ENCODE measurements at regions not wholly inside any gene's neighbourhood (a gene's known extent, or its start where the extent isn't known, plus 50 kb on each side); places are given as distances from the start of the nearest gene placed in this dataset.

DNA sequence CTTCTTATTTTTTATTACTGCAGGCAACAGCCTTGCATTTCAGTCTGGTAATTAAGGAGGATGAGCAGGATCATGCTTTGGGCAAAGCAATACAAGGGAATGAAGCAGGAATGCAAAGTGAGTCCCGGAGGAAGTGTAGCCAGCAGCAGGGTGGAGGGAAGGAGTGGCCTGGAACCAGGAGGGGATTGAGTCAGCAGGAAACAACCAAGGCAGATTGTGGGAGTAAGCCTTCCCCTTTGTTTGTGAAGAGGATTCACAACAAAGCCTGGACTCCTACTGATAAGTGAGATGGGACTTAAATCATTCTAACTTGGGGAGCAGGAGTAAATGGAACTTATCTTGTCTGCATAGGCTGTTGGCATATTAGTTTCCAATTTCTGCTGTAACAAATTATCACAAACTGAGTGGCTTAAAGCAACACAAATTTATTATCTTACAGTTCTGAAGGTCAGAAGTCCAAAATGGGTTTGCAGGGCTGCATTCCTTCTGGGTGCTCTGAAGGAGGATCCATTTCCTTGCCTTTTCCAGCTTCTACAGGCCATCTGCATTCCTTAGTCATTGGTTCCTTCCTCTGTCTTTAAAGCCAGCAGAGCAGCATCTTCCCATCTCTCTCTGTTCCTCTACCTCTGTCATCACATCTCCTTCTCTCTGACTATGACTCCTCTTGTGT lies 93.2 kb upstream of the AP1S2 start:
- DNase-seq (ENCODE audit: low read depth), result no peak
- no peak for TF ChIP-seq CTCF (IDR thresholded peaks at IDR 0.05; ENCODE audit: insufficient read depth, low read length, poor library complexity, severe bottlenecking)
- Histone ChIP-seq H3K4me3 (ENCODE audit: low read depth, low read length) (no peak overlapping the region), H3K36me3 (ENCODE audit: control insufficient read depth, insufficient read depth, low read length) (no peaks in the 10 kb centered on the region), H3K27me3 (ENCODE audit: control insufficient read depth, insufficient read depth, low read length) (no peaks in the 10 kb centered on the region)

- DNase-seq (ENCODE audit: low read depth), result peak; percentile 75
- Histone ChIP-seq H3K27me3 (ENCODE audit: control insufficient read depth, insufficient read depth, low read length) (no peaks in the 10 kb centered on the region), H3K4me3 (ENCODE audit: low read depth, low read length) (no peak overlapping the region), H3K36me3 (ENCODE audit: control insufficient read depth, insufficient read depth, low read length) (no peaks in the 10 kb centered on the region)
- no peak for TF ChIP-seq CTCF (IDR thresholded peaks at IDR 0.05; ENCODE audit: insufficient read depth, low read length, poor library complexity, severe bottlenecking)
Observed at GRCh38 chrX:15946783-15947580, 92.4 kb upstream of the AP1S2 start.

GRCh38 chrX:15943391-15943790 lies 88.8 kb upstream of the AP1S2 start:
- H3K4me3 ChIP-seq (ENCODE audit: low read depth, low read length), result no peak overlapping the region
- no peak for TF ChIP-seq CTCF (IDR thresholded peaks at IDR 0.05; ENCODE audit: insufficient read depth, low read length, poor library complexity, severe bottlenecking)
- DNase-seq (ENCODE audit: low read depth), result no peak
- H3K36me3 ChIP-seq (ENCODE audit: control insufficient read depth, insufficient read depth, low read length), result no peaks in the 10 kb centered on the region
- H3K27me3 ChIP-seq (ENCODE audit: control insufficient read depth, insufficient read depth, low read length), result no peaks in the 10 kb centered on the region

DNA sequence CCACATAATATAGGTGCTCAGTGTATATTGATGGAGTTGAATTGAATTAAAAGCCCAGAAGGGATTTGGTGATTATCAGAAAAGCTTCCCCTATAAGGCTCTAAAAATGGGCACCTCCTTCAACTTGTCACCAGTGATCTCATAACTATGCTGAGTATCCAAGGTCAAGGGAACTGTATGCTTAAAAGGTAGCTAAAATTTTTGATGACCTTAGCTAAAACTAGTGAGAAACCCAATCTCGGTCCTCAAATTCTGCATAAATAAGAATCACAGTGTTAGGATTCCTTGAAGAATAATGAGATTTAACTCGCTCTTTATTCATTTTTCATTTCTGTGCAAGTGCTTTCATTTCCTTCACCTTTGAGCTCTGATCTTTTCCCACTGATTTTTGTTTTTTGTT lies 87.7 kb upstream of the AP1S2 start:
- DNase-seq (ENCODE audit: low read depth), result no peak
- H3K27me3 ChIP-seq (ENCODE audit: control insufficient read depth, insufficient read depth, low read length), result no peaks in the 10 kb centered on the region
- H3K36me3 ChIP-seq (ENCODE audit: control insufficient read depth, insufficient read depth, low read length), result no peaks in the 10 kb centered on the region
- TF ChIP-seq CTCF (IDR thresholded peaks at IDR 0.05; ENCODE audit: insufficient read depth, low read length, poor library complexity, severe bottlenecking), result no peak
- H3K4me3 ChIP-seq (ENCODE audit: low read depth, low read length), result no peak overlapping the region

- Histone ChIP-seq H3K36me3 (ENCODE audit: control insufficient read depth, insufficient read depth, low read length) (no peaks in the 10 kb centered on the region), H3K4me3 (ENCODE audit: low read depth, low read length) (no peak overlapping the region), H3K27me3 (ENCODE audit: control insufficient read depth, insufficient read depth, low read length) (no peaks in the 10 kb centered on the region)
- TF ChIP-seq CTCF (IDR thresholded peaks at IDR 0.05; ENCODE audit: insufficient read depth, low read length, poor library complexity, severe bottlenecking), result no peak
- no peak for DNase-seq (ENCODE audit: low read depth)
Observed at GRCh38 chrX:15939737-15940136, 85.1 kb upstream of the AP1S2 start.
